Liver (tissue), 3 donors: ENCODE measurements at regions not wholly inside any gene's neighbourhood (a gene's known extent, or its start where the extent isn't known, plus 50 kb on each side); places are given as distances from the start of the nearest gene placed in this dataset.
"Not testable (repeated sequence)": the region's sequence is repeated elsewhere in the genome, so short reads cannot be mapped to it uniquely, and the experiment has no call there.

Source experiments
- CTCF ChIP-seq: fragments of 150-350 bp; IDR thresholded peaks from 2 replicates; pipeline ENCODE4 v1.5.1; 2017; ENCODE audit warnings: improper control_type of control experiment, low read depth, low read length; ENCODE audit not compliant: missing input control
- EGR1 ChIP-seq, 2 donors: IDR thresholded peaks; 2 replicates each; pipeline ENCODE4 v1.6.1; 2016 to 2018; ENCODE audit warnings: antibody characterized with exemption in 2 of 2, low read depth in 2 of 2
- FOXA1 ChIP-seq: IDR thresholded peaks from 2 replicates; pipeline ENCODE4 v1.6.1; 2016; ENCODE audit warnings: antibody characterized with exemption
- GABPA ChIP-seq, 2 donors: IDR thresholded peaks in 1 of 2; conservative IDR thresholded peaks in 1 of 2; 2 replicates each; pipeline ENCODE4 v1.6.1; 2016; ENCODE audit warnings: antibody characterized with exemption in 2 of 2, mild to moderate bottlenecking in 1 of 2, moderate library complexity in 1 of 2
- JUND ChIP-seq, 2 donors: IDR thresholded peaks; 2 replicates each; pipeline ENCODE4 v1.6.1; 2016; ENCODE audit warnings: antibody characterized with exemption in 2 of 2
- MAX ChIP-seq: IDR thresholded peaks from 2 replicates; pipeline ENCODE4 v1.6.1; 2016; ENCODE audit warnings: antibody characterized with exemption
- RAD21 ChIP-seq, 2 donors: IDR thresholded peaks; 2 replicates each; pipeline ENCODE4 v1.6.1; 2016; ENCODE audit warnings: antibody characterized with exemption in 2 of 2, mild to moderate bottlenecking in 2 of 2
- REST ChIP-seq: IDR thresholded peaks from 2 replicates; pipeline ENCODE4 v1.6.1; 2016; ENCODE audit warnings: antibody characterized with exemption, mild to moderate bottlenecking
- SP1 ChIP-seq: IDR thresholded peaks from 2 replicates; pipeline ENCODE4 v1.6.1; 2018; ENCODE audit warnings: antibody characterized with exemption, mild to moderate bottlenecking
- ZBTB33 ChIP-seq: IDR thresholded peaks from 2 replicates; pipeline ENCODE4 v1.6.1; 2016; ENCODE audit warnings: antibody characterized with exemption
- donor health status: healthy.
- donor health status: healthy.

GRCh38 chr13:70511861-70512417, 403.7 kb upstream of the KLHL1 start:
- TF ChIP-seq ZBTB33; CTCF; RAD21 (IDR thresholded peaks at IDR 0.05); REST; MAX; JUND (IDR thresholded peaks at IDR 0.05); EGR1 (IDR thresholded peaks at IDR 0.05; ENCODE audit: low read depth in 2 of 2); GABPA (IDR thresholded peaks at IDR 0.05 in 1 of 2, conservative IDR thresholded peaks at IDR 0.05 in 1 of 2); FOXA1; SP1: not testable (repeated sequence)
